OCI-LY3 (cell line): ENCODE measurements at regions not wholly inside any gene's neighbourhood (a gene's known extent, or its start where the extent isn't known, plus 50 kb on each side); places are given as distances from the start of the nearest gene placed in this dataset.
A peak's percentile ranks its signal among the peaks of the same experiment; 100 is the strongest.
"Not testable (repeated sequence)": the region's sequence is repeated elsewhere in the genome, so short reads cannot be mapped to it uniquely, and the experiment has no call there.

ENCODE experiments used
- H2AFZ ChIP-seq: fragments of 200-600, 300-600 bp; shearing (Covaris generic); 2 replicates; pipeline ENCODE4 v1.6.0; 2014; ENCODE audit warnings: antibody characterized with exemption, low read depth, low read length
- H3K27ac ChIP-seq: fragments of 200-600, 300-600 bp; sonication (generic); 2 replicates; pipeline ENCODE4 v1.5.1; 2014; ENCODE audit warnings: mild to moderate bottlenecking, low read length, moderate library complexity, mixed read lengths
- H3K27me3 ChIP-seq: fragments of 200-600, 300-600 bp; sonication (generic); 2 replicates; pipeline ENCODE4 v1.6.1; 2014; ENCODE audit warnings: low read depth, low read length, mixed read lengths
- H3K36me3 ChIP-seq: fragments of 200-600, 300-600 bp; sonication (generic); replicated peaks from 2 replicates; pipeline ENCODE3; 2014; ENCODE audit warnings: low read depth, low read length, mixed read lengths
- H3K4me1 ChIP-seq: fragments of 300-600, 200-600 bp; sonication (generic); 2 replicates; pipeline ENCODE4 v1.6.1; 2014; ENCODE audit warnings: low read length, mixed read lengths
- H3K4me2 ChIP-seq: fragments of 200-600, 300-600 bp; sonication (generic); 2 replicates; pipeline ENCODE4 v1.6.1; 2014; ENCODE audit warnings: low read length, mixed read lengths
- H3K4me3 ChIP-seq: fragments of 300-600, 200-600 bp; sonication (generic); 2 replicates; pipeline ENCODE4 v1.5.1; 2014; ENCODE audit warnings: antibody characterized with exemption, mild to moderate bottlenecking, low read length, moderate library complexity
- H3K79me2 ChIP-seq: fragments of 300-600, 200-600 bp; shearing (Covaris generic); 2 replicates; pipeline ENCODE4 v1.6.1; 2014; ENCODE audit warnings: mild to moderate bottlenecking, low read length, mixed read lengths
- H3K9ac ChIP-seq: fragments of 300-600, 200-600 bp; shearing (Covaris generic); 2 replicates; pipeline ENCODE4 v1.6.0; 2014; ENCODE audit warnings: mild to moderate bottlenecking, low read length, moderate library complexity
- H3K9me3 ChIP-seq: fragments of 200-600, 300-600 bp; shearing (Covaris generic); 2 replicates; pipeline ENCODE4 v1.6.1; 2014; ENCODE audit warnings: low read length, mixed read lengths; ENCODE audit not compliant: insufficient read depth
- H4K20me1 ChIP-seq: fragments of 200-600, 300-600 bp; sonication (generic); 2 replicates; pipeline ENCODE4 v1.6.1; 2016; ENCODE audit warnings: low read length, mixed read lengths; ENCODE audit not compliant: insufficient read depth
- EZH2phosphoT487 ChIP-seq: fragments of 200-600 bp; shearing (Covaris generic); IDR thresholded peaks from 2 replicates; pipeline ENCODE4 v1.6.1; 2018; ENCODE audit warnings: antibody characterized with exemption, mixed run types, low read depth
- TF ChIP-seq, protein P1 (sequence below): fragments of 200-600, 300-600 bp; sonication (generic); IDR thresholded peaks from 2 replicates; pipeline ENCODE4 v1.5.1; 2014; ENCODE audit warnings: antibody characterized with exemption, low read length, low read depth

- H3K27ac ChIP-seq, result no peak overlapping the region
- H3K4me2 ChIP-seq, result no peak overlapping the region
- TF ChIP-seq, protein P1, sequence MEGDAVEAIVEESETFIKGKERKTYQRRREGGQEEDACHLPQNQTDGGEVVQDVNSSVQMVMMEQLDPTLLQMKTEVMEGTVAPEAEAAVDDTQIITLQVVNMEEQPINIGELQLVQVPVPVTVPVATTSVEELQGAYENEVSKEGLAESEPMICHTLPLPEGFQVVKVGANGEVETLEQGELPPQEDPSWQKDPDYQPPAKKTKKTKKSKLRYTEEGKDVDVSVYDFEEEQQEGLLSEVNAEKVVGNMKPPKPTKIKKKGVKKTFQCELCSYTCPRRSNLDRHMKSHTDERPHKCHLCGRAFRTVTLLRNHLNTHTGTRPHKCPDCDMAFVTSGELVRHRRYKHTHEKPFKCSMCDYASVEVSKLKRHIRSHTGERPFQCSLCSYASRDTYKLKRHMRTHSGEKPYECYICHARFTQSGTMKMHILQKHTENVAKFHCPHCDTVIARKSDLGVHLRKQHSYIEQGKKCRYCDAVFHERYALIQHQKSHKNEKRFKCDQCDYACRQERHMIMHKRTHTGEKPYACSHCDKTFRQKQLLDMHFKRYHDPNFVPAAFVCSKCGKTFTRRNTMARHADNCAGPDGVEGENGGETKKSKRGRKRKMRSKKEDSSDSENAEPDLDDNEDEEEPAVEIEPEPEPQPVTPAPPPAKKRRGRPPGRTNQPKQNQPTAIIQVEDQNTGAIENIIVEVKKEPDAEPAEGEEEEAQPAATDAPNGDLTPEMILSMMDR, result no peak
- no peak for TF ChIP-seq EZH2phosphoT487
- H3K4me3 ChIP-seq, result no peak overlapping the region
- H3K9me3 ChIP-seq, result peaks cover 5% of the 10 kb centered on the region; the same call in 1 of the 2 replicates
- H4K20me1 ChIP-seq, result no peaks in the 10 kb centered on the region
- H3K36me3 ChIP-seq, result no peaks in the 10 kb centered on the region
- no peak overlapping the region for H2AFZ ChIP-seq
- H3K9ac ChIP-seq, result no peak overlapping the region
- no peaks in the 10 kb centered on the region for H3K27me3 ChIP-seq
- H3K4me1 ChIP-seq, result peaks cover 22% of the 10 kb centered on the region
- H3K79me2 ChIP-seq, result no peaks in the 10 kb centered on the region
Measured at GRCh38 chr12:4187916-4188315, 85.6 kb upstream of the CCND2 start.

- peaks cover 22% of the 10 kb centered on the region for H3K4me1 ChIP-seq
- H3K36me3 ChIP-seq, H3K4me2 ChIP-seq, H3K79me2 ChIP-seq, H4K20me1 ChIP-seq, H3K9me3 ChIP-seq, H2AFZ ChIP-seq, H3K9ac ChIP-seq, H3K27me3 ChIP-seq, H3K27ac ChIP-seq, H3K4me3 ChIP-seq: not testable (repeated sequence)
Measured at GRCh38 chr12:4187315-4187714, 86.2 kb upstream of the CCND2 start.

DNA sequence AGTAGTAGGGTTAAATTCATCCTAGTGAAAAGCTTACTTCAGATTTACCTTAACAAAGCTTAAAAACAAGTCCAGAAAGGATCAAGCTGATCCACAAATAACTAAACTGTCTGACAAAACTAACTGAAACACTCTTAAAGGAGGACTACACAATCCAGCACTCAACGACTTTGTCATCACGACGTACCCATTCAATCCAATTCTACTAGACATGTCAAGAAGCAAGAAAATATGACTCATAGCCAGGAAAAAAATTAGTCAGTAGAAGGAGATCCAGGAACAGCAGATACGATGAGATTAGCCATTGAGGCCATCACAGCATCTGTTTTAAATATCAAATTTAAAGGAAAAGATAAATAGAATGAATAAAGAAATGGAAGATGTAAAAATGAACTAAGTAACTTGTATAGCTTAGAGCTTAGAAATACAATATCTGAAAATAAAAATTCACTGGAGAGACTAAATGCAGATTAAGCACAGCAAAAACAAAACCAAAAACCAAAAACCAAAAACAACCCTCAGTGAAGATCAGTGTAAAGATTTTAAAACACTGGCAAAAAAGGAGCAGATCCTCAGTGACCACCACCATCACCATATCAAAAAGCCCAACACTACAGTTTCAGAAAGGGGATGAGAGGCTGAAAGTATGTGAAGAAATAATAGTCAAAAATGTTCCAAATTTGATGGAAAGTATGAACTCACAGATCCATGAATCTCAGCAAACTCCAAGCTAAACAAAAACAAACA, 95.0 kb upstream of the CCND2 start:
- H3K36me3 ChIP-seq, result no peaks in the 10 kb centered on the region
- no peak for TF ChIP-seq EZH2phosphoT487
- TF ChIP-seq, protein P1, result no peak
- peaks cover 10% of the 10 kb centered on the region; the same call in 1 of the 2 replicates for H3K9me3 ChIP-seq
- H3K79me2 ChIP-seq, result no peaks in the 10 kb centered on the region
- peak overlapping the region; percentile 21 for H3K4me2 ChIP-seq
- no peak overlapping the region for H3K4me3 ChIP-seq
- no peak overlapping the region for H3K9ac ChIP-seq
- H3K27me3 ChIP-seq, result no peaks in the 10 kb centered on the region
- H3K27ac ChIP-seq, result no peak overlapping the region
- H3K4me1 ChIP-seq, result peaks cover 18% of the 10 kb centered on the region
- H2AFZ ChIP-seq, result no peak overlapping the region
- H4K20me1 ChIP-seq, result no peaks in the 10 kb centered on the region

DNA sequence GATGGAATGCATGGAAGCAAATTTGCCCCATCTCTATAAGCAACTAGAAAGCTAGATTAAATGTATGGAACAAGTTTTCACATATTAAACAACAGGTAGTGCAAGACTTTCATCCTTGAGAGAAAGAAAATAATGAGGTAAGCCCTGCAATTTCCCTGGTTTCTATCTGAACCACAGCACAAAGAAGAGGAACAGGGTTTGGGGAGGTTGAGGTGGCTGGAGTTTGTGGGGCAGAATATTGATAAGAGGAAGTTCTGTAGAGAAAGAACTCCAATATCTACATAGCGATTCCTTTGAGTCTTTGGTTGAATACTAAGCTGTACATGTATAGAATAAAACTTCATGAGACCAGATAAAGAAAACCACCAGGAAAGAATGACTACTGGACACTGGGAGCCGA, 96.3 kb upstream of the CCND2 start:
- H2AFZ ChIP-seq, result no peak overlapping the region
- H3K4me1 ChIP-seq, result peaks cover 18% of the 10 kb centered on the region
- no peaks in the 10 kb centered on the region for H4K20me1 ChIP-seq
- no peaks in the 10 kb centered on the region for H3K27me3 ChIP-seq
- H3K9me3 ChIP-seq, result no peaks in the 10 kb centered on the region
- peak overlapping the region; percentile 22 for H3K4me2 ChIP-seq
- no peaks in the 10 kb centered on the region for H3K36me3 ChIP-seq
- H3K27ac ChIP-seq, result no peak overlapping the region
- TF ChIP-seq EZH2phosphoT487, result no peak
- H3K79me2 ChIP-seq, result no peaks in the 10 kb centered on the region
- no peak overlapping the region for H3K4me3 ChIP-seq
- H3K9ac ChIP-seq, result no peak overlapping the region

DNA sequence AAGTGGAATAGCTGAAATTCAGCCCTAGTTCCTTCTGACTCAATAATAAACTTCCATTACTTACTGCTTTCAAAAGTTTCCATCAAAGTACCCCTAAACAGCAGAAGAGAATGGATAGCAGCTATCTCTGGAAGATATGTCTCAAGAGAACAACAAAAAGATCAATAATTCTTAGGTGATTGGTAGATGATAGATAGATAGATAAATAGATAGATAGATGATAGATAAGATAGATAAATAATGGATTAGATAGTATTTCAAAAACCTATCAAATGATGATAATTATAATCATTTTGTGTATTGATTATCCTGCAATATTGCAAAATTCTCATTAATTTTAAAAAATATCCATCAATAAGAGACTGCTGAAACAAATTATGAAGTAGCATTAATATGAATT, 97.4 kb upstream of the CCND2 start:
- Histone ChIP-seq H3K9ac (no peak overlapping the region), H3K4me3 (no peak overlapping the region), H3K9me3 (no peaks in the 10 kb centered on the region), H3K79me2 (no peaks in the 10 kb centered on the region), H3K4me1 (peaks cover 18% of the 10 kb centered on the region), H3K36me3 (no peaks in the 10 kb centered on the region), H3K27ac (no peak overlapping the region), H2AFZ (no peak overlapping the region), H4K20me1 (no peaks in the 10 kb centered on the region), H3K27me3 (no peaks in the 10 kb centered on the region), H3K4me2 (no peak overlapping the region)
- TF ChIP-seq EZH2phosphoT487, result no peak
- TF ChIP-seq, protein P1, result no peak
